ENCODE measurements at regions not wholly inside any gene's neighbourhood (a gene's known extent, or its start where the extent isn't known, plus 50 kb on each side); places are given as distances from the start of the nearest gene placed in this dataset.

GRCh38 chr9:106528158-106528557 lies 334.8 kb upstream of the ZNF462 start:
- Histone ChIP-seq H3F3A (ENCODE audit: low read depth) (no peaks in the 10 kb centered on the region), H3K36me3 (no peaks in the 10 kb centered on the region), H3K27me3 (no peaks in the 10 kb centered on the region), H3K9me3 (ENCODE audit: low read depth) (no peaks in the 10 kb centered on the region), H3K27ac (no peak overlapping the region), H4K20me1 (ENCODE audit: low read depth) (no peaks in the 10 kb centered on the region), H3K4me3 (no peak overlapping the region), H3K9ac (no peak overlapping the region), H3K4me1 (no peaks in the 10 kb centered on the region), H2AFZ (replicated peaks) (no peak overlapping the region), H3K4me2 (no peak overlapping the region), H3K79me2 (ENCODE audit: low read depth) (no peaks in the 10 kb centered on the region)
- H3K4me1 Mint-ChIP-seq = no peaks in the 10 kb centered on the region
- H3K36me3 Mint-ChIP-seq = no peaks in the 10 kb centered on the region
- peaks cover 3% of the 10 kb centered on the region for H3K27me3 Mint-ChIP-seq (ENCODE audit: insufficient read depth, low read depth)
- no peak overlapping the region for H3K4me3 Mint-ChIP-seq
- no peak for TF ChIP-seq EZH2 (IDR thresholded peaks at IDR 0.05)
- TF ChIP-seq EZH2phosphoT487 (IDR thresholded peaks at IDR 0.05) = no peak
- no peak for TF ChIP-seq CTCF (IDR thresholded peaks at IDR 0.05)
- no peaks in the 10 kb centered on the region for H3K9me3 Mint-ChIP-seq
- no peak overlapping the region for H3K27ac Mint-ChIP-seq
- DNase-seq (ENCODE audit: low spot score) = no peak

GRCh38 chr9:106529616-106530015 lies 333.4 kb upstream of the ZNF462 start:
- H3F3A ChIP-seq (ENCODE audit: low read depth) = no peaks in the 10 kb centered on the region
- H2AFZ ChIP-seq (replicated peaks) = no peak overlapping the region
- peaks cover 1% of the 10 kb centered on the region for H3K4me1 ChIP-seq
- no peaks in the 10 kb centered on the region for H3K36me3 ChIP-seq
- H3K4me3 ChIP-seq = no peak overlapping the region
- H3K27me3 ChIP-seq = no peaks in the 10 kb centered on the region
- peaks cover 3% of the 10 kb centered on the region for H3K27me3 Mint-ChIP-seq (ENCODE audit: insufficient read depth, low read depth)
- no peak overlapping the region for H3K4me2 ChIP-seq
- no peaks in the 10 kb centered on the region for H3K36me3 Mint-ChIP-seq
- H3K4me3 Mint-ChIP-seq = no peak overlapping the region
- TF ChIP-seq CTCF (IDR thresholded peaks at IDR 0.05) = no peak
- TF ChIP-seq EZH2 (IDR thresholded peaks at IDR 0.05) = no peak
- TF ChIP-seq EZH2phosphoT487 (IDR thresholded peaks at IDR 0.05) = no peak
- H3K4me1 Mint-ChIP-seq = no peaks in the 10 kb centered on the region
- H3K27ac Mint-ChIP-seq = no peak overlapping the region
- H3K9me3 ChIP-seq (ENCODE audit: low read depth) = no peaks in the 10 kb centered on the region
- H4K20me1 ChIP-seq (ENCODE audit: low read depth) = no peaks in the 10 kb centered on the region
- no peak for DNase-seq (ENCODE audit: low spot score)
- H3K79me2 ChIP-seq (ENCODE audit: low read depth) = no peaks in the 10 kb centered on the region
- no peak overlapping the region for H3K27ac ChIP-seq
- H3K9me3 Mint-ChIP-seq = no peaks in the 10 kb centered on the region
- H3K9ac ChIP-seq = no peak overlapping the region

GRCh38 chr9:106531491-106531890 lies 331.5 kb upstream of the ZNF462 start:
- Histone ChIP-seq H3K9ac (no peak overlapping the region), H3K27ac (no peak overlapping the region)
- peaks cover 3% of the 10 kb centered on the region for H3K4me1 Mint-ChIP-seq

More at GRCh38 chr9:106531491-106531890, 331.5 kb upstream of the ZNF462 start:
- no peaks in the 10 kb centered on the region for H3F3A ChIP-seq (ENCODE audit: low read depth)
- peaks cover 3% of the 10 kb centered on the region for H3K27me3 Mint-ChIP-seq (ENCODE audit: insufficient read depth, low read depth)
- H3K4me3 ChIP-seq = no peak overlapping the region
- H3K79me2 ChIP-seq (ENCODE audit: low read depth) = no peaks in the 10 kb centered on the region
- no peaks in the 10 kb centered on the region for H3K36me3 Mint-ChIP-seq
- no peaks in the 10 kb centered on the region for H3K36me3 ChIP-seq
- no peaks in the 10 kb centered on the region for H3K27me3 ChIP-seq
- no peak overlapping the region for H3K4me2 ChIP-seq
- peaks cover 6% of the 10 kb centered on the region for H3K4me1 ChIP-seq
- no peak overlapping the region for H3K4me3 Mint-ChIP-seq
- H4K20me1 ChIP-seq (ENCODE audit: low read depth) = no peaks in the 10 kb centered on the region
- no peaks in the 10 kb centered on the region for H3K9me3 ChIP-seq (ENCODE audit: low read depth)
- no peak overlapping the region for H3K27ac Mint-ChIP-seq
- DNase-seq (ENCODE audit: low spot score) = no peak
- no peaks in the 10 kb centered on the region for H3K9me3 Mint-ChIP-seq
- TF ChIP-seq CTCF (IDR thresholded peaks at IDR 0.05) (no peak), EZH2phosphoT487 (IDR thresholded peaks at IDR 0.05) (no peak)
- no peak overlapping the region for H2AFZ ChIP-seq (replicated peaks)

Measured in neural progenitor cell (in vitro differentiated cells).